Prostate gland (tissue), 2 donors: ENCODE measurements at regions not wholly inside any gene's neighbourhood (a gene's known extent, or its start where the extent isn't known, plus 50 kb on each side); places are given as distances from the start of the nearest gene placed in this dataset.

Experiments
- POLR2A ChIP-seq: fragments of 450-650 bp; IDR thresholded peaks from one replicate; pipeline ENCODE4 v1.6.1; 2016; ENCODE audit warnings: antibody characterized with exemption, mild to moderate bottlenecking
- TF ChIP-seq, protein P1 (sequence below), 4 experiments: fragments of 200-600 bp in 2 of 4; fragments of 450-650 bp in 2 of 4; sonication (generic) in 2 of 4; IDR thresholded peaks; 1 replicate in 3 of 4; 2 replicates in 1 of 4; pipeline ENCODE4 v1.5.1; 2016 to 2019; ENCODE audit warnings: antibody characterized with exemption in 4 of 4, mild to moderate bottlenecking in 2 of 4, moderate library complexity in 2 of 4

- no peak for TF ChIP-seq POLR2A
- TF ChIP-seq, protein P1, sequence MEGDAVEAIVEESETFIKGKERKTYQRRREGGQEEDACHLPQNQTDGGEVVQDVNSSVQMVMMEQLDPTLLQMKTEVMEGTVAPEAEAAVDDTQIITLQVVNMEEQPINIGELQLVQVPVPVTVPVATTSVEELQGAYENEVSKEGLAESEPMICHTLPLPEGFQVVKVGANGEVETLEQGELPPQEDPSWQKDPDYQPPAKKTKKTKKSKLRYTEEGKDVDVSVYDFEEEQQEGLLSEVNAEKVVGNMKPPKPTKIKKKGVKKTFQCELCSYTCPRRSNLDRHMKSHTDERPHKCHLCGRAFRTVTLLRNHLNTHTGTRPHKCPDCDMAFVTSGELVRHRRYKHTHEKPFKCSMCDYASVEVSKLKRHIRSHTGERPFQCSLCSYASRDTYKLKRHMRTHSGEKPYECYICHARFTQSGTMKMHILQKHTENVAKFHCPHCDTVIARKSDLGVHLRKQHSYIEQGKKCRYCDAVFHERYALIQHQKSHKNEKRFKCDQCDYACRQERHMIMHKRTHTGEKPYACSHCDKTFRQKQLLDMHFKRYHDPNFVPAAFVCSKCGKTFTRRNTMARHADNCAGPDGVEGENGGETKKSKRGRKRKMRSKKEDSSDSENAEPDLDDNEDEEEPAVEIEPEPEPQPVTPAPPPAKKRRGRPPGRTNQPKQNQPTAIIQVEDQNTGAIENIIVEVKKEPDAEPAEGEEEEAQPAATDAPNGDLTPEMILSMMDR (IDR thresholded peaks at IDR 0.05) = no peak
Observed at GRCh38 chr5:165026971-165027370, 1521.6 kb downstream of the MAT2B start.
